ENCODE measurements at regions not wholly inside any gene's neighbourhood (a gene's known extent, or its start where the extent isn't known, plus 50 kb on each side); places are given as distances from the start of the nearest gene placed in this dataset.
"Not testable (repeated sequence)": the region's sequence is repeated elsewhere in the genome, so short reads cannot be mapped to it uniquely, and the experiment has no call there.

DNA sequence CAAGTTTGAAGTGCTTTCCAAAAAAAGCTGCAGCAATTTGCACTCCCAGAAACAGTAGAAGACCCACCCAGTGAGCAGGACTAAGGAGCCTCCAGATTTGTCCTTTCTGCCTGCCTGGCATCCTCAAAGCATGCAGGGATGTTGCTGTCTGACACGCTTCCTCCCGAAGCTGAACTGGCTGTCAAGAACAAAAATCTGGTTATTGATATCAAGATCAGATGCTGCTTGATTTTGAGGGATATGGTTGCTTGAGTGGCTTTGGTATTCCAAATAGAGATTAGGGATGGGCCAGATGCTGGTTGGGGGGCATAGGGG, 143.3 kb downstream of the MRPS6 start:
- no peak overlapping the region for H3K27ac ChIP-seq
- H3K4me3 ChIP-seq, result no peak overlapping the region

DNA sequence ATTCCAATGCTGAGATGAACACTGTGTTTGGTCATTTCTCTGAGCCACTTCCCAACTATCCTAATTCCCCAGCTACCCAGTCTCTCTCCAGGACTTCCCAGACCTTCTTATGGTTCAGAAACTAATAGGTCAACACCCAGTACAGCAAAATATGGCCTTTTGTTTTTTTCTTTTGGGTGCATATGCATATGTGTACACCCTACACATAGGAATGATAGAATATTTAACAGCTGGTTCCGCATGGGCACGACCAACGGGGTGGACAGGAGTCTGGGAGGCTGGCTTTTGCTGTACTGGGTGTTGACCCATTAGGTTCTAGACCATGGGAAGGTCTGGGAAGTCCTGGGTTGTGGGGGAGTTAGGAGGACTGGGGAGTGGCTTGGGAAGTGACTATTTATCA, 143.9 kb downstream of the MRPS6 start:
- Histone ChIP-seq H3K4me3 (no peak overlapping the region), H3K27ac (no peak overlapping the region)

DNA sequence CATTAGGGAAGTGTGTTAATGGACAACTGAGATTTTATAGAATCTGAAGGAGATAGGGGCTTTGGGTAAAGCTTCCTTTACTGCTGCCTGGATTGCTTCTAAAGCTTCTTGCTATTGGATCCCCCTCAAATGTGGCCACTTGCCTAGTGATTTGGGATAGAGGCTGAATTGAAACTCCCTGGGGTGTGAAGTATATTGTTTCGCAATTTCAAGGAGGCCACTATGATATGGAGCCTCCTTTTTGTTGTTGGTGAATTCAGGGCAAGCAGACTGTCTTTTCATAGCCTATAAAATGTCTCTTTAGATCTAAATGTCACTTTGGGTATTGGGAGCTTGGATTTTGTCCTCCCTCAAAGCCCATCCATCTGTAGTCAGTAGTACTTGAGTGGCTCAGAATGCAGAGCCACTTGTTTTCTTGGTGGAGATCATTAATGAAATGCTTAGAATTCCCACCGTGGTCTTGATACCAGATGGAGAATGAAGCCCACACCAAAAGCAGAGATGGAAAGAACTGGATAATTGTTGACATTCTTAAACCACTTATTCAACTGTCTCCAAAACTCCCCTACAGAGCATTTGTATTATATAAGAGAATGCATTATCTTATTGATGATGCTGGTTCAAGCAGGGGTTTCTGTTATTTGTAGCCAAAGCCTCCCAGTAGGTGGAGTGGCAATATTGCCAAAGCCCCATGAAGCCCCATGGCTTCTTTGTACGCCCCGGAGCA, 144.3 kb upstream of the KCNE2 start:
- peak overlapping the region in 3 of 21 experiments; percentile 26 to 57 (median 31) for H3K27ac ChIP-seq
- H3K4me3 ChIP-seq, result no peak overlapping the region

DNA sequence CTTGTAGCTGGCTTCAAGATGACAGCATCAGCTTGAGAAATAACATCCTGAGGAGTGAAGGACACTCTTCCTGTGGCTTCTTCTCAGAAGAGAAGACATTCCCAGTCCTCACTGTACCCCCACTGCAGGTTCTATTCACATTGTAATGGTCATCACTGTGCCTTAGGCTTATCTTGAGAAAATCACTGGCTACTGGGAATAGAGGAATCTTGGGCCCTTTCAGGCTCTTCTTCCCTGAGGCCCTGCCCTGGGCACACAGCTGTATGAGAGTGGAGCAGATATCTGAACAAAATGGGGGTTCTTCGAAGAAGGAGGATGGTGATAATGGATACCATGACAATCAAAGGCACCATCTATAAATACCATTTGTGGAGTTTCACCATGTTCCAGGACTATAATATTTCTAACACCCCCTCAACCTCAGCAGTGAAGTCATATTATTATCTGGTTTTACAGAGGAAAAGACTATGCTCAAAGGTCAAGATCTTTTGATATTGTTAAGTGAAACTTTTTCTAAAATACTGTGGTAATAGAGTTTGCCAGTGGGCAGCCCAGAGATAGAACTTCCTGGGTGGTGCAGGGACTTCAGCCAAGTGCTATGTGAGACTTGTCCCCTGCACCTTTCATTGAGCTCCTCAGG, 143.1 kb upstream of the KCNE2 start:
- Histone ChIP-seq H3K27ac (peak overlapping the region in 5 of 21 experiments; percentile 15 to 57 (median 26)), H3K4me3 (no peak overlapping the region)

DNA sequence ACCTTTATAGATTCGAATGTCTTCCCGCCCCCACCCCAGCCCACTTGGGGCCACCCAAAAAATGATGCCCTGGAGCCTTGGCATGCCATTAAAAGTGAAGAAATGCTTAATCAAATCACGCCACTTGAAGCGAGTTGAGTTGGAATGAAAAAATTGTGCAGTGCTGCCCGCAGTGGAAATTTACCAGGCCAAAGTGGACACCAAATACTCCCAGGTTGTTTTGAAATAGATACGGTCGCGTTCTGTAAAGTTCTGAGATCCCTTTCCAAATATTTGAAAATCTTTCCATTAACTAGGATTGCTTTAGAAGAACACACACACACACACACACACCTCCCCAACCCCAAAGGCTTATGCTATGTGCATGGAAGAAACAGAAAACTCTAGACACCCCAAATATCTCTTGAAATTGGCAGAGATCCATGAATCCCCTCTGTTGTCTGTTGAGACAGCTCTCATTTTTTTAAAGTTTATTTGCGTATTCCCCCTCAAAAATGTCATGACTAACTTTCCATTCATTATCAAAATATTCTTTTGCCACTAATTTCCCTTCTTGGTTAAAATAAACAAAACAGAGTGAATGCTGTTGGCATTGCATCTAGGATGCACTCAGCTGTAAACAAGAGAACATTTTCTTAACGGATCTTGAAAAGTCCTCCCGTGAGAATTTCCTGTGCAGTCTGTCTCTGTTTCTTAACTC, 142.3 kb upstream of the KCNE2 start:
- Histone ChIP-seq H3K4me3 (no peak overlapping the region), H3K27ac (no peak overlapping the region)

DNA sequence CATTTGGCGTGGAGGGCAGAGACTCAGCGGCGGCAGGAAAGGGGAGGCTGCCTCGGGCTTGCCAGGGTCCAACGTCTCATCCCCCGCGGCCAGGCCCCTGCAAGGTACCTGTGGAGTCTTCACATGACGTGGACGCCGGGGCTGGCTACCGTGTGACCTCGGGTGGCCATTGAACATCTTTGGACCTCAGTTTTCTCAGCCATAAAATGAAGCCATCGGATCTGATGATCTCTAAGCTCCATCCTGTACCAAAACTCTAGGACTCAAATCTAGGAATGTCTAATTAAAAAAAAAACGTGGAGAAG, 141.8 kb upstream of the KCNE2 start:
- H3K27ac ChIP-seq, result no peak overlapping the region
- H3K4me3 ChIP-seq, result no peak overlapping the region

DNA sequence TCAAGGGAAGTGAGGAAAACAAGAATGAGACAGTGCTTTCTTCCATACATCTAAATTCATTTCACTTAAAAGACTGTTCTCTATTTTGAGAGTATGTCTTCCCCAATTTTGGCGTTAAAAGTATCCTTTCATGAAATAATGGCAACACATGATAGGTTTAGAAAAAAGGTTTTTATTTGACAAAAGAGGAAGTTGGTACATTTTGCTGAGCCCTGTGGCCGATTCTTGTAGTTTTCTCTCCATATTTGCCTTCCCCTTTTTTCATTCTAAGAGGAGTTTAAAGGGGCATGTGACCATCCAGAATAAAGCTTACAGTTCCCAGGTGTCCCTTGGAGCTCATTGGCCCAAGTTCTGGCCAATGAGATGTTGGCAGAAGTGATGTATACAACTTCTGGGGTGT, 140.4 kb upstream of the KCNE2 start:
- Histone ChIP-seq H3K27ac (no peak overlapping the region), H3K4me3 (no peak overlapping the region)

DNA sequence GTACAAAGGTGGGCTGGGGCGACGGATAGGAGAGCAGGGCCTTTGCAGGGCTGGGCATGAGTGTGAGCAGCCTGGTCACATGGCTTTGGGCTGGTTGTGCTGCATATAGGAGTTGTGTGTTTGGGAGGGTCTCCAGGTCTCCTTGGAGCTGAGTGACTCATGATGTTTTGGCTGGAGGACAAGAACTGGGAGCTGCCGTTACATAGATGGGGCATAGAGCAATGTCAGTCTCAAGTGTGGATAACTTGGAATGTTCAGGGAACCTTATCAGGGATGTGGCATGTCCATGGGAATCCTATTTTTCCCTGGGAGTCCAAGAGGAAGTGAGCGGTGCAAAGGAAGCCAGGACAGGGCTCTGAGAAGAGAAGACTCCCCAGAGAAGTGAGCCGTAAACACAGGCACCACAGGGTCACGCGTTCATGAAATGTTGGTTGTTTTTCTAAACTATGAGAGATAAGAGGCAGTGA, 136.4 kb upstream of the KCNE2 start:
- no peak overlapping the region for H3K4me3 ChIP-seq
- H3K27ac ChIP-seq, result no peak overlapping the region

DNA sequence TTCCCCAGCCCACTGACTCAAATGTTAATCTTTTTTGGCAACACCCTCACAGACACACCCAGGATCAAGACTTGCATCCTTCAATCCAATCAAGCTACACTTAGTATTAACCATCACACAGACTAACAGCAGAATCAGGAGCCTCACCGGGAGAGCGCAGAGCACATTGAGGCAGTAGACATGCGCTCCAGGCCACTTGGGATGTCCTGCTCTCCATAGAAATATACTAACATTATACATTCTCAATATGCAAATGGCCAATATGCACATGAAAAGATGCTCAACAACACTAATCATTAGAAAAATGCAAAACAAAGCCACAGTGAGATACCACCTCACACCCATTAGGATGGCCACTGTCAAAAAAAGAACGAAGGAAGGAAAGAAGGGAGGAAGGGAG, 135.0 kb upstream of the KCNE2 start:
- Histone ChIP-seq H3K27ac (no peak overlapping the region), H3K4me3 (no peak overlapping the region)

DNA sequence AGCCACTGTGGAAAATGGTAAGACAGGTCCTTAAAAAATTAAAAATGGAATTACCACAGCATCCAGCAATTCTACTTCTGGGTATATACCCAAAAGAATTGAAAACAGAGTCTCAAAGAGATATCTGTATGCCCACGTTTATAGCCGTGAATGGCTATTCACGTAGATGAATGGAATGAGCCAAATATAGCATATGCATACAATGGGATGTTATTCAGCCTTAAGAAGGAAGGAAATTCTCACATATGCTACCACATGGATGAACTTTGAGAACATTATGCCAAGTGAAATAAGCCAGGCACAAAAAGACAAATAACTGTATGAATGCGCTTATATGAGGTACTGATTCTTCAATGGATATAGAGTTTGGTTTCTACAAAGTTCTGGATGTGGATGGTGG, 134.5 kb upstream of the KCNE2 start:
- Histone ChIP-seq H3K27ac (no peak overlapping the region), H3K4me3 (no peak overlapping the region)

DNA sequence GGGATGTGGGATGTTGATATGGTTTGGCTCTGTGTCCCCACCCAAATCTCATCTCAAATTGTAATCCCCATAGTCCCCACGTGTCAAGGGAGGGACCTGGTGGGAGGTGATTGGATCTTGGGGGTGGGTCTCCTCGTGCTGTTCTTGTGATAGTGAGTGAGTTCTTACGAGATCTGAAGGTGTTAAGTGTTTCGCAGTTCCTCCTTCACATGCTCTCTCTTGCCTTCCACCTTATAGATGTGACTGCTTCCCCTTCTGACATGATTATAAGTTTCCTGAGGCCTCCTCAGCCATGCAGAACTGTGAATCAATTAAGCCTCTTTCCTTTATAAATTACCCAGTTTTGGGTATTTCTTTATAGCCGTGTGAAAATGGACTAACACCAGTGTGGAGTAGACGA, 130.1 kb upstream of the KCNE2 start:
- H3K27ac ChIP-seq, result not testable (repeated sequence)

DNA sequence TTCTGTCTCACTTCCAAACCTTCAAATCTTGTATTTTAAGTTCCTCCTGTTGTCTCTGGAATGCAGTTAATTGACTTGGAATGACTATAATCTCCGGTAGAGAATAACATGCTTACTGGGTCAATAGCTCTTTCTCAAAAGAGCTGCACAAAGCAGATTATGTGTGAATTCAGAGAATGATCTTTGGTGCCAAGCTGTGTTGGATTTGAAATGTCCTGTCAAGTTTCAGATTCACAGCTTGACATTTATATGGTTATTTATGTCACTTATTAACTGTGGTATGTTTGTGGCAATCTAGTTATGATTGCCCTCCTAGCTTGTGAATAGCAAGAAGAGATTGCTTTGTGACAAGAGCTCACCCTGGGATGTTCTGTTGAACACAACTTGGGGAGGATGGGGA, 128.3 kb upstream of the KCNE2 start:
- Histone ChIP-seq H3K4me3 (no peak overlapping the region), H3K27ac (no peak overlapping the region)

More for the DNA sequence above, 130.1 kb upstream of the KCNE2 start:
- not testable (repeated sequence) for H3K4me3 ChIP-seq

DNA sequence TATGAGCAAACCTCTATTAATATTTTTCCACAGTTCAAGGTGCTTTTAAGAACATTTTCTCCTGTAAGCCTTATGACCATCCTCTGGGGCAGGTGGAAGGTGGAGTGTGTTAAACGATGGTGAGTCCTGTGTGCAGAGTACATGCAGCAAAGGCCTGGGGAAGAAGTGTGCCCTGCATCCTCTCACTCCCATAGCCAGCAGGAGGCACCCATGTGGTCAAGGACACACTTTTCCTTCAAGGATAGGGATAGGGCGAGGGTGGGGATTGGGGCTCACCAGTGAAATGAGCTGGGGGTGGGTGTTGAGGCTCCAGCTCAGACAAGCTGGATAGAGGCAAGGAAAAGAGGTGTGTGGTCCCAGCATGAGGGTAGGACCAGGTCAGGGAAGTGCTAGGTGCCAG, 120.8 kb upstream of the KCNE2 start:
- Histone ChIP-seq H3K27ac (no peak overlapping the region), H3K4me3 (no peak overlapping the region)

DNA sequence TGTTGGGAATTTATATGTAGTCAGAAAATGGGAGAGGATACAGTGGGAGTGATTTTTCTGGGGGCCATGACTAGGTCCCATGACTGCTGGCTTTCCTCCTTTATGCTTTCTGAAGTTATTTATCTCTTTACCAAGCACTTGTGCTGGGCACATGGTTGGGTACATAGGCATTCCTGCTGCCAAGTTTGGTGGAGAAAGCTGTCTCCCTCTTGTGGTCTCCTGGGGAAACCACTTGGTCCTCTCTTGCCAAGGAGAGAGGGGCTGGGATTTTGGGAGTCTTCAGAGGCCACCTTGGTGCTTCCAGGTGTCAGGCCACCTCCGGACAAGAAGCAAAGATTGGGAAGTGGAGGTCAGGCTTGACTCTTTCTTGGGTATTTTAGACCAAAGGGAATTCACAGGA, 120.2 kb upstream of the KCNE2 start:
- H3K27ac ChIP-seq, result no peak overlapping the region
- no peak overlapping the region for H3K4me3 ChIP-seq

DNA sequence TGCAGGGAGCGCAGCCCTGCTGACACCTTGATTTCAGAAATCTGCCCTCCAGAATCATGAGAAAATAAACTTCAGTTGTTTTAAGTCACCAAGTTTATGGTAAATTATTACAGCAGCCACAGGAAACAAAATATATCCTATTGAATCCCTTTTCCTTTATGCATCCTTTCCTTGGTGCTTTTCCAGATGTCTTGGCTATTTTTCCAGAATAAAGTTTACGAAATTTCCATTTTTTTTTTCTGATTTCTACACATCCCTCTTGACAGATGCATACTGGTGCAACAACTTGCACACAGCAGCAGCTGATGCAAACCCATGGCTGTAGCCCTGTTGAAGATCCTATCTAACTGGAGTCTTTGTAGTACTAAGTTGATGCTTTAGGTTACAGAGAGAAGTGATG, 111.1 kb upstream of the KCNE2 start:
- H3K4me3 ChIP-seq, result no peak overlapping the region
- no peak overlapping the region for H3K27ac ChIP-seq

DNA sequence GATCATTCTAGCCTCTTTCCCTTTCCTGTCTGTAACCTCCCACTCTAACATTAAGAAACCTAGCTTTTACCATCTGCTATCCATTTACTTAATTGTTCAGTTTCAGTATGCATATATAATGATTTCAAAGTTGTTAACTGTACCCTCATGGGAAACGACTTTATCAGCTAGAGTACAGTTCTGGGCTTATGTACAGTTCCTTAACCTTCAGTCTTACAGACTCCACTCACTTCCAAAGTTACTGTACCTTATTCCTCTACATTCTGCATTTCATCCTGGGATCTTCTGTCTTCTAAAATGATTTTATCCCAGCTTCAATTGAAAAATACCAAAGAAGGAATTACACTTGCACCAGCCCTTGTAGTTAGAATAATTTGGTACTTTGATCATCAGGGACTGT, 108.7 kb upstream of the KCNE2 start:
- Histone ChIP-seq H3K27ac (no peak overlapping the region), H3K4me3 (no peak overlapping the region)

DNA sequence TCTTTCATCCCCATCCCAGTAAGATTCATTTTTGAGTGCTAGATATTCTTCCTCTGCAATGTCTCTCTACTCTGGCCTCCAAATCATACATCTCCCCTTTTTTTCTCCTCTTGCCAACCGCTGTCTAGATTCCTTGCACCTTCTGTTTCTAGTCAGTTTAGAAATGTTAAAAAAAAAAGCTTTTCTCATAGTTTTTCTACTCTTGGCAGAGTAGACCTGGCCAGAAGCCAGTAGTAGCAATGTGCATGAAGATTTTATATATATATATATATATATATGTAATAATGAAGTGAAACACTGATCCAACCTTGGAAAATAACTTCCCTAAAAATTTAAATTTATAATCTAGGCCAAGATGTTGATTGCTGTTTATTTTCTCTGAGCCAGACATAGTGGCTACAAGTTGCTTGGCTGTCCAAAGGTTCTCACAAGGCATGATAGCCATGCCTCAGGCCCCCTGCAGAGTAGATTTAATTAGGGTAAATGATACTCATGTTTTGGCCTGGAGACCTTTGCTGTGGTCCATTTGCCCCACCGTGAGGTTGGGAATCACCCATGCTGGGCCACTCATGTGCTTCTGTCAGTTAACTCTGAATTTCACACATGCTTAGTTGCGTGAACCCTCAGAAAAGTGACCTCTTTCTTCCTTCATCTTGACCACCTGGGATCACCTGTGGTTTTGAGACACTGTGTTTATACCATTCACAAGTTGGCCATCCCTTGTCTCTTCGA, 103.4 kb upstream of the KCNE2 start:
- Histone ChIP-seq H3K4me3 (no peak overlapping the region), H3K27ac (no peak overlapping the region)

DNA sequence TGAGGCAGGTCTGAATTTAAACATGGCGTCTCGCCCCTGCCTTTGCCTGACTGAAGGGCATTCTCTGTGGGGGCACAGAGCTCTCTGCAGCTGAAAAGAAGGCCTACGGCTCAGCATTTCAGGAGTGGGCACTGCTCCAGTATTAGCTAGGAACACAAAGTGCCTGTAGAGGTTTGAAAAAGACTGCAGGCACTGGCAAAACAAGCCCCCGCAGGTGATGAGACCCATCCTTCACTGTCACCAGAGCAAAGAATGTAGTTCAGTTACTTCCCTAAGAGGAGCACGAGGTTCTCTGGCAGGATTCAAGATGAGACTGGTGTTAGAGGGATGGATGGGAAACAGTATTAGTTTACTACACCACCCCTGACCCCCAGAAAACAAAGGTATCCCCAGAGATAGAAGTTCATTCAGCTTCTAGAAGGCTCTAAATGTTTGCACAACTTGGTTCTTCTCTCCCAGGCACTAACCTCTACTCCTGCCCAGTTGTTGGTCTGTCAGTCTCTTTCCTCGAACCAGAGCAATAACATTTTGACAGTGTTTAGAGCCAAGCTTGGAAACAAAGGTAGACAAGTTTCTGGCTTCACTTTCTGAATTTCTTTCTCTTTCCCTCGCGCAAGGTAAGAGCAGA, 101.9 kb upstream of the KCNE2 start:
- H3K4me3 ChIP-seq, result no peak overlapping the region
- H3K27ac ChIP-seq, result no peak overlapping the region

DNA sequence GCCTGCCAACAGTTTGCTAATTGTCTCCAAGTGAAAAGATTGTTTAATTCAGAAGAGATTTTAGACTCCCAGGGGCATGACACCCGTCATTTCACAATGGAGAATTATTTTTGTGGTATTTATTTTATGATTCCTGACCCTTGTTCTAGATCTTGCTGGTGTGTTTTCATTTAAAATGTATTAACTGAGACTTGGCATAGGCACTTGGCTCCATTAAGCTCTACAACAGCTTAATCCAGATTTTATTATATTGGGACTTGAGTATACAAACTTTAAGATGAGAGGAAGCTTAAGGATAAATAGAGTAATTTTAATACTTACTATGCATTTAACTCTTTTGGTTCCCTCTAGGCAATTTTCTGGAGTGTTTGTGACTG, 101.3 kb upstream of the KCNE2 start:
- H3K27ac ChIP-seq, result no peak overlapping the region
- H3K4me3 ChIP-seq, result no peak overlapping the region

DNA sequence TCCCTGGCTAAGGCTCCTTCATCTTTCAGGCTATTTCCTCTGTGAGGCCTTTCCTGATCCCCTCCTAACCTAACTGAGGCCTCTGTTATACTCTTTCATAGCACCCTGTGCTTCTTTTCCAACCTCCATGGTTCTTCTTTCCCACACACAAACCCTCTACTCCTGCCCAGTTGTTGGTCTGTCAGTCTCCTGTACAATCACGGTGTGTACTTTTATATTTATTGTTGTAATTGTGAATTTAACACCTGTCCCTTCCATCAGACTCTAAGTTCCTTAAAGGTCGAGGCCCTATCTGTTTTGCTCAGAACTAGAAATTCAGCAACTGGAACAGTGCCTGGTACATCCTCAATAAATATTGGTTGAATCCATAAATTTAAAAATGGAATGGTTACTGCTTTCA, 100.2 kb upstream of the KCNE2 start:
- Histone ChIP-seq H3K4me3 (no peak overlapping the region), H3K27ac (no peak overlapping the region)

Measured in skin epidermis (tissue), 12 donors.